IMR-90 (cell line): ENCODE measurements at regions not wholly inside any gene's neighbourhood (a gene's known extent, or its start where the extent isn't known, plus 50 kb on each side); places are given as distances from the start of the nearest gene placed in this dataset.

Experiments
- CEBPB ChIP-seq: IDR thresholded peaks from 2 replicates; pipeline ENCODE4 v1.6.1; 2012; ENCODE audit warnings: low read depth, low read length, improper control_type of control experiment
- CHD1 ChIP-seq: IDR thresholded peaks from 2 replicates; pipeline ENCODE4 v1.6.1; 2012; ENCODE audit warnings: low read depth, low read length, improper control_type of control experiment
- CTCF ChIP-seq: conservative IDR thresholded peaks from 2 replicates; pipeline ENCODE4 v1.5.1; 2012; ENCODE audit warnings: mild to moderate bottlenecking, low read depth, low read length, improper control_type of control experiment
- ELK1 ChIP-seq: fragments of 150-350 bp; IDR thresholded peaks from 2 replicates; pipeline ENCODE4 v1.6.1; 2016; ENCODE audit warnings: low read depth, mild to moderate bottlenecking, low read length, moderate library complexity, borderline replicate concordance
- FOS ChIP-seq: fragments of 150-350 bp; IDR thresholded peaks from 2 replicates; pipeline ENCODE4 v1.6.1; 2016; ENCODE audit warnings: low read depth, low read length
- MAZ ChIP-seq: IDR thresholded peaks from 2 replicates; pipeline ENCODE4 v1.6.1; 2012; ENCODE audit warnings: low read depth, mild to moderate bottlenecking, low read length, improper control_type of control experiment, moderate library complexity, borderline replicate concordance
- MXI1 ChIP-seq: IDR thresholded peaks from 2 replicates; pipeline ENCODE4 v1.6.1; 2012; ENCODE audit warnings: low read depth, mild to moderate bottlenecking, low read length, moderate library complexity, borderline replicate concordance
- POLR2A ChIP-seq: IDR thresholded peaks from 2 replicates; pipeline ENCODE4 v1.6.1; 2012; ENCODE audit warnings: mild to moderate bottlenecking, low read depth, low read length
- RAD21 ChIP-seq: IDR thresholded peaks from 2 replicates; pipeline ENCODE4 v1.6.1; 2012; ENCODE audit warnings: low read length, improper control_type of control experiment
- RFX5 ChIP-seq: IDR thresholded peaks from 2 replicates; pipeline ENCODE4 v1.8.0; 2012; ENCODE audit warnings: low read depth, mild to moderate bottlenecking, low read length, moderate library complexity
- SMC3 ChIP-seq: fragments of 150-350 bp; IDR thresholded peaks from 2 replicates; pipeline ENCODE4 v1.6.1; 2016; ENCODE audit warnings: low read depth, mild to moderate bottlenecking, antibody characterized with exemption, low read length, moderate library complexity
- USF2 ChIP-seq: fragments of 150-350 bp; IDR thresholded peaks from 2 replicates; pipeline ENCODE4 v1.6.1; 2017; ENCODE audit warnings: mild to moderate bottlenecking, antibody characterized with exemption, low read length, low read depth

- no peak for TF ChIP-seq CEBPB
- no peak for TF ChIP-seq USF2
- no peak for TF ChIP-seq POLR2A
- no peak for TF ChIP-seq ELK1
- TF ChIP-seq CTCF = no peak
- TF ChIP-seq SMC3 = no peak
- TF ChIP-seq CHD1 = no peak
- TF ChIP-seq MXI1 = no peak
- no peak for TF ChIP-seq RAD21
- TF ChIP-seq RFX5 = no peak
- no peak for TF ChIP-seq FOS
- TF ChIP-seq MAZ = no peak
These were observed 662.3 kb upstream of the SEMA6A start for GRCh38 chr5:117236941-117237340.
